GM12878 (cell line): ENCODE measurements at regions not wholly inside any gene's neighbourhood (a gene's known extent, or its start where the extent isn't known, plus 50 kb on each side); places are given as distances from the start of the nearest gene placed in this dataset.

Source experiments
- ATF3 ChIP-seq: IDR thresholded peaks from 2 replicates; pipeline ENCODE4 v1.6.1; 2011; ENCODE audit warnings: low read depth, mild to moderate bottlenecking, low read length, moderate library complexity, borderline replicate concordance; ENCODE audit errors: extremely low read depth
- CUX1 ChIP-seq: IDR thresholded peaks from 2 replicates; pipeline ENCODE4 v1.6.1; 2012; ENCODE audit warnings: improper control_type of control experiment, low read depth, low read length; ENCODE audit not compliant: insufficient replicate concordance
- EED ChIP-seq: sonication (generic); IDR thresholded peaks from 2 replicates; pipeline ENCODE4 v1.6.1; 2016; ENCODE audit warnings: antibody characterized with exemption, low read depth
- GABPA ChIP-seq: IDR thresholded peaks from 2 replicates; pipeline ENCODE4 v1.6.1; 2014; ENCODE audit warnings: antibody characterized with exemption, low read depth, mild to moderate bottlenecking, inconsistent platforms
- MEF2A ChIP-seq: IDR thresholded peaks from 2 replicates; pipeline ENCODE4 v1.6.1; 2011; ENCODE audit warnings: low read depth, mild to moderate bottlenecking, low read length, moderate library complexity; ENCODE audit not compliant: insufficient read depth
- NFYA ChIP-seq: IDR thresholded peaks from 2 replicates; pipeline ENCODE4 v1.6.1; 2011; ENCODE audit warnings: low read depth, mild to moderate bottlenecking, low read length, improper control_type of control experiment, borderline replicate concordance
- RELA ChIP-seq: fragments of 450-650 bp; IDR thresholded peaks from 2 replicates; pipeline ENCODE4 v1.8.0; 2014; ENCODE audit warnings: borderline replicate concordance; ENCODE audit not compliant: partially characterized antibody
- ZBTB11 ChIP-seq: fragments of 450-650 bp; formaldehyde crosslinking; IDR thresholded peaks from 2 replicates; pipeline ENCODE4 v1.5.0; 2022; ENCODE audit warnings: mild to moderate bottlenecking, missing genetic modification characterization
- ZNF207 ChIP-seq: fragments of 450-650 bp; IDR thresholded peaks from 2 replicates; pipeline ENCODE4 v1.6.1; 2014; ENCODE audit warnings: antibody characterized with exemption, mild to moderate bottlenecking, borderline replicate concordance
- ZNF687 ChIP-seq: fragments of 450-650 bp; IDR thresholded peaks from 2 replicates; pipeline ENCODE4 v1.6.1; 2017; ENCODE audit warnings: mild to moderate bottlenecking, moderate library complexity

GRCh38 chr14:55902241-55902640 lies 216.0 kb upstream of the PELI2 start (continued):
- TF ChIP-seq ZBTB11 (CRISPR knock-in tag) (no peak), RELA (no peak), ATF3 (no peak), EED (no peak), ZNF687 (no peak), ZNF207 (no peak), CUX1 (no peak), MEF2A (no peak), NFYA (no peak), GABPA (no peak)
